Peyer's patch (tissue), 4 donors: ENCODE measurements at regions not wholly inside any gene's neighbourhood (a gene's known extent, or its start where the extent isn't known, plus 50 kb on each side); places are given as distances from the start of the nearest gene placed in this dataset.
"Not testable (repeated sequence)": the region's sequence is repeated elsewhere in the genome, so short reads cannot be mapped to it uniquely, and the experiment has no call there.

Source experiments
- DNase-seq, 3 donors: peaks; one replicate each; pipeline ENCODE4 v3.0.0-alpha.2; 2017 to 2019
- H3K27ac ChIP-seq, 4 donors: fragments of 200-600 bp; sonication (generic); one replicate each; pipeline ENCODE4 v1.5.1; 2016 to 2019
- H3K27me3 ChIP-seq, 2 donors: fragments of 200-600 bp; sonication (generic); one replicate each; pipeline ENCODE4 v1.5.1; 2019
- H3K36me3 ChIP-seq, 3 donors: fragments of 200-600 bp; sonication (generic); one replicate each; pipeline ENCODE4 v1.5.1; 2016 to 2019
- H3K4me1 ChIP-seq, 4 donors: fragments of 200-600 bp; sonication (generic); one replicate each; pipeline ENCODE4 v1.5.1; 2016 to 2019
- H3K4me3 ChIP-seq, 4 donors: fragments of 200-600 bp; sonication (generic); 1 replicate in 3 of 4; 2 replicates in 1 of 4; pipeline ENCODE4 v1.5.1; 2016 to 2019; ENCODE audit warnings: mild to moderate bottlenecking in 1 of 4
- H3K9me3 ChIP-seq, 4 donors: fragments of 200-600 bp; sonication (generic); one replicate each; pipeline ENCODE4 v1.5.1; 2016 to 2019; ENCODE audit warnings: mild to moderate bottlenecking in 1 of 4
- CTCF ChIP-seq, 6 experiments: fragments of 450-650 bp in 4 of 6; fragments of 200-600 bp in 2 of 6; sonication (generic) in 1 of 6; IDR thresholded peaks; one replicate each; pipeline ENCODE4 v1.5.1; 2017 to 2019; ENCODE audit warnings: antibody characterized with exemption in 6 of 6, mild to moderate bottlenecking in 3 of 6, moderate library complexity in 1 of 6
- POLR2A ChIP-seq, 2 donors: fragments of 450-650 bp; IDR thresholded peaks; one replicate each; pipeline ENCODE4 v1.5.1; 2017; ENCODE audit warnings: antibody characterized with exemption in 2 of 2, mild to moderate bottlenecking in 2 of 2, moderate library complexity in 2 of 2

GRCh38 chr9:7316166-7316795 lies 483.3 kb downstream of the DMAC1 start:
- no peaks in the 10 kb centered on the region for H3K36me3 ChIP-seq
- DNase-seq: no peak
- H3K4me1 ChIP-seq: no peaks in the 10 kb centered on the region
- H3K27me3 ChIP-seq: no peaks in the 10 kb centered on the region
- peaks cover 0 to 8% (median 0%) of the 10 kb centered on the region in 4 donors for H3K9me3 ChIP-seq
- TF ChIP-seq CTCF (IDR thresholded peaks at IDR 0.05) (no peak), POLR2A (IDR thresholded peaks at IDR 0.05) (no peak)
- H3K27ac ChIP-seq: no peak overlapping the region
- no peak overlapping the region for H3K4me3 ChIP-seq

GRCh38 chr9:7315746-7316145 lies 483.8 kb downstream of the DMAC1 start:
- no peak for TF ChIP-seq POLR2A (IDR thresholded peaks at IDR 0.05)
- no peak for TF ChIP-seq CTCF (IDR thresholded peaks at IDR 0.05)

GRCh38 chr9:7315116-7315515 lies 484.5 kb downstream of the DMAC1 start:
- no peaks in the 10 kb centered on the region for H3K36me3 ChIP-seq
- H3K4me3 ChIP-seq: no peak overlapping the region
- no peak overlapping the region for H3K27ac ChIP-seq
- peaks cover 0 to 8% (median 0%) of the 10 kb centered on the region in 4 donors for H3K9me3 ChIP-seq
- no peaks in the 10 kb centered on the region for H3K4me1 ChIP-seq
- TF ChIP-seq CTCF (IDR thresholded peaks at IDR 0.05) (no peak), POLR2A (IDR thresholded peaks at IDR 0.05) (no peak)
- DNase-seq: no peak
- no peaks in the 10 kb centered on the region for H3K27me3 ChIP-seq

More at GRCh38 chr9:7315746-7316145, 483.8 kb downstream of the DMAC1 start:
- Histone ChIP-seq H3K36me3 (no peaks in the 10 kb centered on the region), H3K4me1 (no peaks in the 10 kb centered on the region), H3K9me3 (peaks cover 0 to 8% (median 0%) of the 10 kb centered on the region in 4 donors), H3K27ac (no peak overlapping the region), H3K4me3 (no peak overlapping the region), H3K27me3 (no peaks in the 10 kb centered on the region)
- DNase-seq: no peak

- TF ChIP-seq CTCF (IDR thresholded peaks at IDR 0.05) (no peak), POLR2A (IDR thresholded peaks at IDR 0.05) (no peak)
- Histone ChIP-seq H3K27ac (no peak overlapping the region), H3K4me3 (no peak overlapping the region), H3K36me3 (no peaks in the 10 kb centered on the region), H3K27me3 (no peaks in the 10 kb centered on the region), H3K9me3 (peaks cover 0 to 13% (median 0%) of the 10 kb centered on the region in 4 donors), H3K4me1 (no peaks in the 10 kb centered on the region)
- no peak for DNase-seq
Measured at GRCh38 chr9:7313389-7313788, 486.2 kb downstream of the DMAC1 start.

GRCh38 chr9:7309051-7309450 lies 490.5 kb downstream of the DMAC1 start:
- not testable (repeated sequence) for H3K4me1 ChIP-seq, H3K27ac ChIP-seq, DNase-seq, H3K36me3 ChIP-seq, H3K4me3 ChIP-seq, H3K27me3 ChIP-seq
- H3K9me3 ChIP-seq: peaks cover 0 to 13% (median 0%) of the 10 kb centered on the region in 4 donors

GRCh38 chr9:7305677-7306076 lies 493.9 kb downstream of the DMAC1 start:
- no peak overlapping the region for H3K27ac ChIP-seq
- H3K4me3 ChIP-seq: no peak overlapping the region
- DNase-seq: no peak
- H3K9me3 ChIP-seq: peaks cover 0 to 6% (median 0%) of the 10 kb centered on the region in 4 donors
- H3K36me3 ChIP-seq: no peaks in the 10 kb centered on the region
- TF ChIP-seq POLR2A (IDR thresholded peaks at IDR 0.05): no peak
- no peak for TF ChIP-seq CTCF (IDR thresholded peaks at IDR 0.05)
- no peaks in the 10 kb centered on the region for H3K4me1 ChIP-seq
- no peaks in the 10 kb centered on the region for H3K27me3 ChIP-seq
